ENCODE measurements at regions not wholly inside any gene's neighbourhood (a gene's known extent, or its start where the extent isn't known, plus 50 kb on each side); places are given as distances from the start of the nearest gene placed in this dataset.
A peak's percentile ranks its signal among the peaks of the same experiment; 100 is the strongest.

DNA sequence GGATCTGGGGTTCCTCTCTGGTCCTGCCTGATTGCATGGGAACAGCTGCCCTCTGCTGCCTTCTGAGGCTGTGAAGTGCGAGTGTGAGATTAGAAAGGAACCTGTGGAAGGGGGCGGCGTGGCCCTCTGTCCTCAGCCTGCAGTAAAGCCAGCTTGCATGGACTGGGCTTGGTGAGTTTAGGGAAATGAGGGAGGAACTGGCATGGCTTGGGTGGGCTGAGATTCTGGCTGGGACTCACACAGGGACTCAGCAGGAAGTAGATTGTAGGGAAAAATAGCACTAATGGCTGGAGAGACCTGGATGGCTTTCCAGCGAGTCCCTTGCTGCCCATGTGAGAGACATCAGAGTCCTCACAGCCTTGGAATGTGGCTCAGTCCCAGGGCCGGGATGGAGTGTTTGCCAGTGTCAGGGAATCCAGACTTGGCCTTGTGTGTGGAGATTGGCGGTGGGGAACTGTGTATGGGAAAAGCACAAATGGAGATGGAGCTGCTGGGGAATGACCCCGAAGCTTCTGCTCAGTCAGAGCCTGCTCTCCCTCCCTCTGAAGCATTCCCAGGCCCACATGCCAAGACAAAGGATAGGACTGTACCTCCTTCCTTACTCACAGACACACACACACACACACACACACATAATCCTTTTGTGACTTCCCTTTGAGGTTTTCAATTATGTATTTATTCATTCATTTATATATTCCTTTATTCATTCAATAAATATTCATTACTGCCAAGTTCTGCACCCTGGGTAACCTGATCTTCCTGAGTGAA lies 115.4 kb downstream of the ACAA2 start:
- Histone ChIP-seq H2AFZ (ENCODE audit: low read length) (peak overlapping the region; percentile 44), H3K9me3 (ENCODE audit: low read depth, low read length) (no peaks in the 10 kb centered on the region), H3K36me3 (ENCODE audit: insufficient read depth, low read length) (no peaks in the 10 kb centered on the region), H3K4me1 (ENCODE audit: insufficient read depth, low read length) (peaks cover 17% of the 10 kb centered on the region), H4K20me1 (ENCODE audit: insufficient read depth, low read length) (no peaks in the 10 kb centered on the region), H3K79me2 (ENCODE audit: insufficient read depth, low read length) (no peaks in the 10 kb centered on the region), H3K27ac (ENCODE audit: low read depth, low read length) (no peak overlapping the region), H3K4me2 (ENCODE audit: insufficient read depth, low read length) (no peak overlapping the region), H3K27me3 (ENCODE audit: insufficient read depth, low read length) (no peaks in the 10 kb centered on the region), H3K4me3 (ENCODE audit: insufficient read depth, low read length) (no peak overlapping the region)
- peak; percentile 80 for DNase-seq (ENCODE audit: insufficient read length, low spot score, missing footprints)
- TF ChIP-seq, protein P1, sequence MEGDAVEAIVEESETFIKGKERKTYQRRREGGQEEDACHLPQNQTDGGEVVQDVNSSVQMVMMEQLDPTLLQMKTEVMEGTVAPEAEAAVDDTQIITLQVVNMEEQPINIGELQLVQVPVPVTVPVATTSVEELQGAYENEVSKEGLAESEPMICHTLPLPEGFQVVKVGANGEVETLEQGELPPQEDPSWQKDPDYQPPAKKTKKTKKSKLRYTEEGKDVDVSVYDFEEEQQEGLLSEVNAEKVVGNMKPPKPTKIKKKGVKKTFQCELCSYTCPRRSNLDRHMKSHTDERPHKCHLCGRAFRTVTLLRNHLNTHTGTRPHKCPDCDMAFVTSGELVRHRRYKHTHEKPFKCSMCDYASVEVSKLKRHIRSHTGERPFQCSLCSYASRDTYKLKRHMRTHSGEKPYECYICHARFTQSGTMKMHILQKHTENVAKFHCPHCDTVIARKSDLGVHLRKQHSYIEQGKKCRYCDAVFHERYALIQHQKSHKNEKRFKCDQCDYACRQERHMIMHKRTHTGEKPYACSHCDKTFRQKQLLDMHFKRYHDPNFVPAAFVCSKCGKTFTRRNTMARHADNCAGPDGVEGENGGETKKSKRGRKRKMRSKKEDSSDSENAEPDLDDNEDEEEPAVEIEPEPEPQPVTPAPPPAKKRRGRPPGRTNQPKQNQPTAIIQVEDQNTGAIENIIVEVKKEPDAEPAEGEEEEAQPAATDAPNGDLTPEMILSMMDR (IDR thresholded peaks at IDR 0.05; ENCODE audit: extremely low read depth, low read depth, low read length) = no peak

DNA sequence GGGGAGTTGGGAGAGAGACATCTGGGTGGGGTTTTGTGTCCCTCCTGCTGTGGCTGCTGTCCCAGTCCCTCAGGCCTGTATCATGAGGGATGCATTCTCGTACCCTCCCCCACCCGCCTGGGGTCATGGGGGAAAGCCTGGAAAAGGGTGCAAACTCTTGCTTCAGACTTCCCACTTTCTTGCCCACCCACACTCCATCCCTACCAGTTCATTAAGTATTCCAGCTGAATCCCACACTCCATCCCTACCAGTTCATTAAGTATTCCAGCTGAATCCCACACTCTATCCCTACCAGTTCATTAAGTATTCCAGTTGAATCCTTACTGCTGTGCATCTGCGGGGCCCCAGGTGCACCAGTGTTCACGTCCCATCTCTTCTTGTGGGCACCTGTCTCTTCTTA lies 116.3 kb downstream of the ACAA2 start:
- no peak overlapping the region for H3K4me3 ChIP-seq (ENCODE audit: insufficient read depth, low read length)
- no peak overlapping the region for H2AFZ ChIP-seq (ENCODE audit: low read length)
- H3K4me1 ChIP-seq (ENCODE audit: insufficient read depth, low read length) = peaks cover 17% of the 10 kb centered on the region
- no peaks in the 10 kb centered on the region for H3K79me2 ChIP-seq (ENCODE audit: insufficient read depth, low read length)
- no peak overlapping the region for H3K27ac ChIP-seq (ENCODE audit: low read depth, low read length)
- DNase-seq (ENCODE audit: insufficient read length, low spot score, missing footprints) = no peak
- H3K36me3 ChIP-seq (ENCODE audit: insufficient read depth, low read length) = no peaks in the 10 kb centered on the region
- no peaks in the 10 kb centered on the region for H3K9me3 ChIP-seq (ENCODE audit: low read depth, low read length)
- H3K4me2 ChIP-seq (ENCODE audit: insufficient read depth, low read length) = no peak overlapping the region
- TF ChIP-seq, protein P1 (IDR thresholded peaks at IDR 0.05; ENCODE audit: extremely low read depth, low read depth, low read length) = no peak
- H3K27me3 ChIP-seq (ENCODE audit: insufficient read depth, low read length) = no peaks in the 10 kb centered on the region
- no peaks in the 10 kb centered on the region for H4K20me1 ChIP-seq (ENCODE audit: insufficient read depth, low read length)

DNA sequence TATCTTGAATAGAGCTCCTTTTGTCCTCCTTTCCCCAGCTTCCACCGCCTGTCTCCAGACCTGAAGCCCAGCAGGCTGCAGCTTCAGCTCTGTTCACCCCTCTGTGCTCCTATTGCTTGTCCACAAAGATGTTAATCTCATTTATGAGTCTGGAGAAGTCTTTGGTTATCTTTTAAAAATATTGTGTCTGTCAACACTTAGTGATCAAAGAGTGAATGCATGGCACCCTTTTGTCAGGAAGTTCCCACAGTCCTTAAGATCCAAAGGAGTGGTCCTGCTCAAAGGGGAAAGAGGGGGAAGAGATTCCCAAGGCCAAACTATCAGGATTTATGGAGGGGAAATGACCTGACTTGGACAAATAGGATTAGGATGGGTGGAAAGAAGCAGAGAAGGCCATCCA lies 118.9 kb downstream of the ACAA2 start:
- H2AFZ ChIP-seq (ENCODE audit: low read length) = no peak overlapping the region
- no peak overlapping the region for H3K27ac ChIP-seq (ENCODE audit: low read depth, low read length)
- H3K4me1 ChIP-seq (ENCODE audit: insufficient read depth, low read length) = peaks cover 42% of the 10 kb centered on the region
- no peak overlapping the region for H3K4me3 ChIP-seq (ENCODE audit: insufficient read depth, low read length)
- DNase-seq (ENCODE audit: insufficient read length, low spot score, missing footprints) = no peak
- TF ChIP-seq, protein P1 (IDR thresholded peaks at IDR 0.05; ENCODE audit: extremely low read depth, low read depth, low read length) = no peak
- no peaks in the 10 kb centered on the region for H3K27me3 ChIP-seq (ENCODE audit: insufficient read depth, low read length)
- H3K4me2 ChIP-seq (ENCODE audit: insufficient read depth, low read length) = no peak overlapping the region
- H3K36me3 ChIP-seq (ENCODE audit: insufficient read depth, low read length) = no peaks in the 10 kb centered on the region
- no peaks in the 10 kb centered on the region for H4K20me1 ChIP-seq (ENCODE audit: insufficient read depth, low read length)
- H3K79me2 ChIP-seq (ENCODE audit: insufficient read depth, low read length) = no peaks in the 10 kb centered on the region
- H3K9me3 ChIP-seq (ENCODE audit: low read depth, low read length) = no peaks in the 10 kb centered on the region

DNA sequence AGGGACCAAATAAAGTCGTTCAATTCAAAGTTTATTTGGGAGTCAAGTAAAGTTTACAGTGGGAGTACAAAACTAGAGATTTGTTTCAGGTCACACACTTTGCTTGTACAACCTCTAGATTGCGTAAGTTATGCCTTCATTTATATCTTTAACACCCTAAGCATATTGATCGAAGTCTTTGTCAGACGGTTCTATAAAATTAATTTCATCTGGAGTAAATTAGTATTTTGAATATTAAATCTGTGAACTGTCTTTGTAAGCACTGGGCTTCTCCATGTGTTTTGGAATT lies 119.7 kb downstream of the ACAA2 start:
- Histone ChIP-seq H3K4me1 (ENCODE audit: insufficient read depth, low read length) (peaks cover 42% of the 10 kb centered on the region), H3K4me2 (ENCODE audit: insufficient read depth, low read length) (peak overlapping the region; percentile 1), H4K20me1 (ENCODE audit: insufficient read depth, low read length) (no peaks in the 10 kb centered on the region), H3K27ac (ENCODE audit: low read depth, low read length) (no peak overlapping the region), H3K79me2 (ENCODE audit: insufficient read depth, low read length) (no peaks in the 10 kb centered on the region), H2AFZ (ENCODE audit: low read length) (peak overlapping the region; percentile 44), H3K4me3 (ENCODE audit: insufficient read depth, low read length) (no peak overlapping the region), H3K36me3 (ENCODE audit: insufficient read depth, low read length) (no peaks in the 10 kb centered on the region), H3K27me3 (ENCODE audit: insufficient read depth, low read length) (no peaks in the 10 kb centered on the region), H3K9me3 (ENCODE audit: low read depth, low read length) (no peaks in the 10 kb centered on the region)
- TF ChIP-seq, protein P1 (IDR thresholded peaks at IDR 0.05; ENCODE audit: extremely low read depth, low read depth, low read length) = no peak
- no peak for DNase-seq (ENCODE audit: insufficient read length, low spot score, missing footprints)
